ENCODE measurements at regions not wholly inside any gene's neighbourhood (a gene's known extent, or its start where the extent isn't known, plus 50 kb on each side); places are given as distances from the start of the nearest gene placed in this dataset.

DNA sequence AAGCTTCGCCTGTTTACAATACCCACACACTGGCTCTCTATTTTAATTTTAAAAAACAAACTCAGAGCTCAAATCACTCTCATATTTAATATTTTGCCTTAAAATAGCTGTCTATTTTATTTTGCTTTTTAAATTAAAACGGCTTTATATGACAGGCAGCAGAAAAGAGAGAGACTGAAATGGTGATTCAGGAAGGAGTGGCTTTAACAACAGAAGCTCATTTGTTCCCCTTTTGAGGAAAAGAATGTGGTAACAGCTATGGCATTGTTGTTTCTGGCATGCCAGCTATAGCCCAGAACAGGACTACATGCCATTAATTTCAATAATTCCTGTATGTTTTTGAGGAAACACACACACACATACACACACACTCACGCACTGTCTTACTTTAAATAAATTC lies 234.2 kb upstream of the PTBP2 start:
- Histone ChIP-seq H3K27ac (no peak overlapping the region), H3F3A (ENCODE audit: insufficient read depth, low read depth) (no peaks in the 10 kb centered on the region), H3K4me1 (replicated peaks; ENCODE audit: insufficient read depth) (no peaks in the 10 kb centered on the region), H3K9me2 (ENCODE audit: insufficient read depth) (no peaks in the 10 kb centered on the region), H3K4me3 (no peak overlapping the region), H4K20me1 (ENCODE audit: insufficient read depth) (no peaks in the 10 kb centered on the region), H3K36me3 (ENCODE audit: low read depth) (no peaks in the 10 kb centered on the region), H3K9me3 (ENCODE audit: insufficient read depth, low read depth) (no peaks in the 10 kb centered on the region), H3K79me2 (ENCODE audit: low read depth) (no peaks in the 10 kb centered on the region), H3K27me3 (ENCODE audit: insufficient read depth, low read depth) (no peaks in the 10 kb centered on the region), H3K4me2 (no peak overlapping the region), H2AFZ (no peak overlapping the region)
- no peak for DNase-seq
- ChIA-PET CTCF (no interaction called here), POLR2A (ENCODE audit: unreplicated experiment) (interaction anchor here (0.6 kb wide), 1 partner anchor 125 kb away, joined by 8 read pairs; no protein-coding TSS in a partner anchor)
- BruUV-seq (replicated peaks): no TSS peak
- intact Hi-C loops (cut with micrococcal nuclease; ENCODE audit: unreplicated experiment): no loop called here
- TF ChIP-seq, protein P1, sequence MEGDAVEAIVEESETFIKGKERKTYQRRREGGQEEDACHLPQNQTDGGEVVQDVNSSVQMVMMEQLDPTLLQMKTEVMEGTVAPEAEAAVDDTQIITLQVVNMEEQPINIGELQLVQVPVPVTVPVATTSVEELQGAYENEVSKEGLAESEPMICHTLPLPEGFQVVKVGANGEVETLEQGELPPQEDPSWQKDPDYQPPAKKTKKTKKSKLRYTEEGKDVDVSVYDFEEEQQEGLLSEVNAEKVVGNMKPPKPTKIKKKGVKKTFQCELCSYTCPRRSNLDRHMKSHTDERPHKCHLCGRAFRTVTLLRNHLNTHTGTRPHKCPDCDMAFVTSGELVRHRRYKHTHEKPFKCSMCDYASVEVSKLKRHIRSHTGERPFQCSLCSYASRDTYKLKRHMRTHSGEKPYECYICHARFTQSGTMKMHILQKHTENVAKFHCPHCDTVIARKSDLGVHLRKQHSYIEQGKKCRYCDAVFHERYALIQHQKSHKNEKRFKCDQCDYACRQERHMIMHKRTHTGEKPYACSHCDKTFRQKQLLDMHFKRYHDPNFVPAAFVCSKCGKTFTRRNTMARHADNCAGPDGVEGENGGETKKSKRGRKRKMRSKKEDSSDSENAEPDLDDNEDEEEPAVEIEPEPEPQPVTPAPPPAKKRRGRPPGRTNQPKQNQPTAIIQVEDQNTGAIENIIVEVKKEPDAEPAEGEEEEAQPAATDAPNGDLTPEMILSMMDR (conservative IDR thresholded peaks at IDR 0.05): no peak
- no peak for TF ChIP-seq EZH2 (IDR thresholded peaks at IDR 0.05; ENCODE audit: low read depth)

DNA sequence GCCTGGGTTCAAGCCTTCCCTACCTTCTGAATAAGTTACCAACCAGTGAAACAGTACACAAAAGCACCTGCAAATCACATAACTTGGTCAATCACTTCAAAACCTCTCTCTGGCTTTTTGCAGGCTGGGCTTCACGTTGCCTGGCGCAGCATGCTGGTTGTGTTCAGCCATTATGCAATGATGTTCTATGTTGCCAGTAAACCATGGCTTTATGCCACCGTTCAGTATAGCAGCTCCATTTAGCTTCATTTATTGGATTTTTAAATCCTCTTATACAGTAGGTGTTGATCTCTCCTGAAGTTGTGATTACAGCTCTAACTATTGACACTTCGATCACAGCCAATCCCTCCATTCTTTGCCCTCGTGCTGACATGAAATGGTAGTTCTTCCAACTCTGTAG lies 233.6 kb upstream of the PTBP2 start:
- Histone ChIP-seq H3K27me3 (ENCODE audit: insufficient read depth, low read depth) (no peaks in the 10 kb centered on the region), H3K9me2 (ENCODE audit: insufficient read depth) (no peaks in the 10 kb centered on the region), H3K9me3 (ENCODE audit: insufficient read depth, low read depth) (no peaks in the 10 kb centered on the region), H2AFZ (no peak overlapping the region), H3F3A (ENCODE audit: insufficient read depth, low read depth) (no peaks in the 10 kb centered on the region), H3K4me3 (no peak overlapping the region), H3K36me3 (ENCODE audit: low read depth) (no peaks in the 10 kb centered on the region), H3K27ac (no peak overlapping the region), H3K79me2 (ENCODE audit: low read depth) (no peaks in the 10 kb centered on the region), H3K4me2 (no peak overlapping the region), H3K4me1 (replicated peaks; ENCODE audit: insufficient read depth) (no peaks in the 10 kb centered on the region), H4K20me1 (ENCODE audit: insufficient read depth) (no peaks in the 10 kb centered on the region)
- DNase-seq: no peak
- no TSS peak for BruUV-seq (replicated peaks)
- TF ChIP-seq EZH2 (IDR thresholded peaks at IDR 0.05; ENCODE audit: low read depth): no peak
- TF ChIP-seq, protein P1 (conservative IDR thresholded peaks at IDR 0.05): no peak
- CTCF ChIA-PET: no interaction called here
- intact Hi-C loops (cut with micrococcal nuclease; ENCODE audit: unreplicated experiment): no loop called here
- POLR2A ChIA-PET (ENCODE audit: unreplicated experiment): no interaction called here

DNA sequence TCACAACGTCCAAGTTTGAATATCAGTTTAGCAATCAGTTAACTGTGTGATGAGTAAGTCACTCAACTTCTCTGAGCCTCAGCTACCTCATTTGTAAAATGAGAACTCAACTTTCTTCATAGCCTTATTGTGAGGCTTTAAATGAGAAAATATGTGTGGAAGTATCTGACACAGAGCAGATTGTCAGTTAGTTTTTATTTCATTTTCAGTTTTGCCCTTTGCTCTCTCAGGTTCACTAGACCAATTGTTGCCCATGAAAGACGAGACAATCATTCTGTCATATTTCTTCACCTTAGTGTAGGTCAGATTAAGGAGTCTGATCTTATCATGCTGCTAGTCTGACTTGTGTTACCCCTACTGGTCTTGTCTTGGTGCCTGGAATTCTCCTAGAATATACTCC lies 232.8 kb upstream of the PTBP2 start:
- no TSS peak for BruUV-seq (replicated peaks)

More for the DNA sequence above, 232.8 kb upstream of the PTBP2 start:
- Histone ChIP-seq H4K20me1 (ENCODE audit: insufficient read depth) (no peaks in the 10 kb centered on the region), H3K36me3 (ENCODE audit: low read depth) (no peaks in the 10 kb centered on the region), H2AFZ (peak overlapping the region; percentile 10; the same call in 1 of the 2 replicates), H3K79me2 (ENCODE audit: low read depth) (no peaks in the 10 kb centered on the region), H3K9me3 (ENCODE audit: insufficient read depth, low read depth) (no peaks in the 10 kb centered on the region), H3K9me2 (ENCODE audit: insufficient read depth) (no peaks in the 10 kb centered on the region), H3K4me1 (replicated peaks; ENCODE audit: insufficient read depth) (no peaks in the 10 kb centered on the region), H3K4me3 (no peak overlapping the region), H3K27ac (no peak overlapping the region), H3K27me3 (ENCODE audit: insufficient read depth, low read depth) (no peaks in the 10 kb centered on the region), H3F3A (ENCODE audit: insufficient read depth, low read depth) (no peaks in the 10 kb centered on the region), H3K4me2 (no peak overlapping the region)
- CTCF ChIA-PET: no interaction called here
- TF ChIP-seq, protein P1 (conservative IDR thresholded peaks at IDR 0.05): no peak
- TF ChIP-seq EZH2 (IDR thresholded peaks at IDR 0.05; ENCODE audit: low read depth): no peak
- no peak for DNase-seq
- intact Hi-C loops (cut with micrococcal nuclease; ENCODE audit: unreplicated experiment): no loop called here
- POLR2A ChIA-PET (ENCODE audit: unreplicated experiment): no interaction called here

Data from PC-9 (cell line).